HG03342 (cell line): ENCODE measurements at regions not wholly inside any gene's neighbourhood (a gene's known extent, or its start where the extent isn't known, plus 50 kb on each side); places are given as distances from the start of the nearest gene placed in this dataset.

ENCODE experiments used
- ATAC-seq: cut with Tn5 transposase; IDR thresholded peaks from one replicate; pipeline ENCODE4 v1.9.1; 2021; ENCODE audit warnings: mild to moderate bottlenecking, moderate library complexity; ENCODE audit not compliant: unreplicated experiment

DNA sequence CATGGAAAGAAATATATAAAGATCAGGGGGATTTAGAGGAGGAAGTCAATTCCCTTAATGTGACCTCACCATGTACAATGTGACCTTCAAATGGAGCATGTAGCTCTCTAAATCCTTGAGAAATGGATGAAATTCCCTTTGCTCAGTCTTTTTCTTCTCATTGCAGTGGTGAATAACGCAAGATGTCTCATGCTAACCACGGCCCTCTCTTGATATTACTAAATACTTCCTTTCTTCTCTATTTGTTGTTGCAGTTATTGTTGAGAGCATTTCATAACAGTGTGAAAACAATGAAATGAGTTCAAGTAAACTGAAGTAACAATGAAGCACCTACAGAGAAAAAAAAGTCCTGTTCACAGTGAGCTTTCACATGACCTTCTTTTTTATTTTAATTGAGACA lies 55.6 kb downstream of the ZNF281 start:
- ATAC-seq: no peak

DNA sequence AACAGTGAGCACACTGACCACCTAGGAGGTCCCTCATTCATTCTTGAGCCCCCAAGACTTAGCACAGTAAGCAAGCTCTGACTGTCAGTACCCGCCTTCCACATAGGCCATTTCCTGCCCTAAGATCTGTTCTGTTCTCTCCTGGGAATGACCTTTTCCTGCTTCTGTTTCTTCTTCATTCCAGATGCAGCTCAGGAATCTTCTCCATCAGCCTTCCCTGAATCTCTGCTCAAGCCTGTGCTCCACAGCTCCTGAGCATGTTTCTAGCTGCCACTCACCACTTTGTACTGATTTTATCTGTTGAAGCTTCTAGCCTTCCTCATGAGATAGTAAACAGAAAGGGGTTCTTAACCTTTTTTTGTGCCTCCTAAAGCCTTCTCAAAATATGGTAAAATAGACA lies 56.6 kb downstream of the ZNF281 start:
- ATAC-seq: no peak

- ATAC-seq: peak; percentile 70
Observed at GRCh38 chr1:200351826-200352549, 57.8 kb downstream of the ZNF281 start.

DNA sequence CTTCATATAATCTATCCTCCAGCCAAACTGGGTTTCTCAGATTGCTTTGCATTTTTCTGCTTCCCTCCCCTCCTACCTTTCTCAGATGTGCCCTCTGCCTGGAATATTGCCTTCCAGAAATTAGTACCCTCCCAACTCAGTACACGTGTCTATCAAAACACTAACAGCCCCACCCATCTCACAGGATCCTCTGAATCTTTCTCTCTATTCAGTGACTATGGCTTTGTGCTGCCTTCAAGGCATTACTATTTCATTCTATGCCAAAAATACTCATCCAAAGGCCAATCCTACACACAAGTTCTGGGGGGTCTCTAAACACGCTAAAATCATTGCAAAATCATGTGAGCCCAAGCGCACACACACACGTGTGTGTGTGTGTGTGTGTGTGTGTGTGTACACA lies 58.4 kb downstream of the ZNF281 start:
- ATAC-seq: no peak

DNA sequence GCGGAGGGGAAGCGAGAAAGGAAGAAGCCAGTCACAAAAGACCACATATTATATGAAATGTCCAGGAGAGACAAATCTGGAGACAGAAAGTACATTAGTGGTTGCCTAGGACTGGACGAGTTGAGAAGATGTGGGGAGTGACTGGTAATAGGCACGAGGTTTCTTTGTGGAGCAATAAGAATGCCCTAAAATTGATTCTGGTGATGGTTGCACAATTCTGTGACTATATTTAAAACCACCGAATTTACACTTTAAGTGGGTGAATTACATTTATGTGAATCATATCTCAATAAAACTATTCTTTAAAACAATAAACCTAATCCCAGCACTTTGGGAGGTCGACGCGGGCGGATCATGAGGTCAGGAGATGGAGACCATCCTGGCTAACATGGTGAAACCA lies 63.1 kb downstream of the ZNF281 start:
- no peak for ATAC-seq

DNA sequence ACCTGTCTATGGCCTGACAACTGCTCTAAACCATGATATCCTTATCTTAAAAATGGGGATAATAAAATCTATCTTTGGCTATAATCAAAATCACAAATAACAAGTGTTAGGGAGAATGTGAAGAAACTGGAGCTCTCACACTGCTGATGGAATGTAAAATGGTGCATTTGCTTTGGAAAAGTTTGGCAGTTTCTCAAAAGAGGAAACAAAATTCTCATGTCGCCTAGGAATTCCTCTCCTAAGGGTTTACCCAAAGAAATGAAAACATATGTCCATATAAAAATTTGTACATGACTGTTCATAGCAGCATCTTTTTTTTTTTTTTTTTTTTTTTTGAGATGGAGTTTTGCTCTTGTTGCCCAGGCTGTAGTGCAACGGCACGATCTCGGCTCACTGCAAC lies 64.3 kb downstream of the ZNF281 start:
- ATAC-seq: no peak

- no peak for ATAC-seq
Observed at GRCh38 chr1:200343874-200344273, 66.0 kb downstream of the ZNF281 start.

- ATAC-seq: no peak
Observed at GRCh38 chr1:200342511-200343311, 67.1 kb downstream of the ZNF281 start.

- ATAC-seq: no peak
Observed at GRCh38 chr1:200338451-200338850, 71.4 kb downstream of the ZNF281 start.

DNA sequence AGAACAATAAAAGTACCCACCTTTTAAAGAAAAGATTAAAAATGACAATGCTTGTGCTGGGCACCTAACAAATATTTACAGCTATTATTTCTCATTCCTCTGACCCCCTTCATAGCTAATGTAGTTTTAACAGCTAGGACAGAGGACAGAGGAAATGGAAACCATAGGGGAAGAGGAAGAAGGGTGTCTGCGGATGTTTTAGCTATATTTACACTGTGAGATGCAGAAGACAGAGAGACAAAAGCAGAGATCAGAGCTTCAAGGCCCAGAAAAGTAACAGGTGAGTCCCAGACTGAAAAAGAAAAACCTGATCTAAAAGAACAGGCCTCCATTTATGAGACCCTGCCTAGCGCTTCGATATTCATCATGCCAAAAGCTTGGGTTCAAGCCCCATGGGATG lies 72.0 kb downstream of the ZNF281 start:
- no peak for ATAC-seq

- ATAC-seq: no peak
Observed at GRCh38 chr1:200337410-200337809, 72.4 kb downstream of the ZNF281 start.

DNA sequence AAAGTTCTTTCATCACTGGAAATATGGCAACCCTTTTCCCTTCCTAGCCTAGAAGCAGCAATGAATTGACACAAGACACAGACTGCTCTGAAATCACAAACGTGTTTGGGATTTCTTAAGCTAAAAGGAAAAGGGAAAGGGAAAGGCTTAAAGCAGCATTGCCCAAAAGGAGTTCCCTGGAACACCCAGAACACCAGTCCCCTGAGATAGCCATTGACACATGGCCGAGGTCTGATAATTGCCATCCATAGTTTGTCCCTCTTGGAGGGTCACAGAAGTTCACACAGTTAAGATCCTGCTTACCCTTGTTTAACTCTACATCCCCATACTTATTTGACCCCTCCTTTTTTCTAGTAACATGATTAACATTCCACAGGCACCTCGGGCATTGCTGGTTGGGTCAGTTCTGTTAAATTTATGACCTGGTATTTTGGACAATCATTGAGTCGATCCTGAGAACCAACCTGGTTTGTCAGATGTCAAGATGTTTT lies 72.9 kb downstream of the ZNF281 start:
- no peak for ATAC-seq

DNA sequence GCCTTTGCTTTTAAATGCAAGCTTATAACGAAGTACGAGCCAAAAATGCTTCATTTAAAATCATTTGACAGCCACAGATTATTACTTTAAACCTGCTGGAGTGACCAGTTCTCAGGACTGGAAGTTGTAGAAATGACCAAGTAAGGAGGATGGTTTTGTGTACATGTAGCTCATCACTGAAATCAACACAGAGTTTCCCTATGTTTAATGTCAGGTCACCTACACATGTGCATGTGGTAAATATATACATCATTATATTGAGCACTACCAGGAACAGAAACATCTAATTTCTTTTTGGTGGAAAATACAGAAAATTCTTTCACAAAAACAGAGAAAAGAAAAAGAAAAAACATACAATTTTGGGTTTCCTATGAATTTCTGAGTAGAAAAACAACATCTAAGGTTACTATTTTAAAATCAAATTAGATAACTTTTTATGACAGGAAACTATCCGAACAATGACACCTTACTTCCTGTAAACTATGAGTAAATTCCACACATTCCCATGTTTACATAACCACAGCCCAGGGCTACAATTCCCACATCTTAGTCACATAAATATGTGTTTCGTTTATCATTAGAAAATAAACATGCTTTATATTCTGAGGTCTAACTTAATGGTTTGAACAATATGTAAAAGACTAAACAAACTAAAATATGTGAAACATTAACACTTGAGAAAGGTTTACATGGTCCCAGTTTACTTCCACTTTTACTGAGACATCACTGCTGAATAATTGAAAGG lies 73.6 kb downstream of the ZNF281 start:
- ATAC-seq: no peak

DNA sequence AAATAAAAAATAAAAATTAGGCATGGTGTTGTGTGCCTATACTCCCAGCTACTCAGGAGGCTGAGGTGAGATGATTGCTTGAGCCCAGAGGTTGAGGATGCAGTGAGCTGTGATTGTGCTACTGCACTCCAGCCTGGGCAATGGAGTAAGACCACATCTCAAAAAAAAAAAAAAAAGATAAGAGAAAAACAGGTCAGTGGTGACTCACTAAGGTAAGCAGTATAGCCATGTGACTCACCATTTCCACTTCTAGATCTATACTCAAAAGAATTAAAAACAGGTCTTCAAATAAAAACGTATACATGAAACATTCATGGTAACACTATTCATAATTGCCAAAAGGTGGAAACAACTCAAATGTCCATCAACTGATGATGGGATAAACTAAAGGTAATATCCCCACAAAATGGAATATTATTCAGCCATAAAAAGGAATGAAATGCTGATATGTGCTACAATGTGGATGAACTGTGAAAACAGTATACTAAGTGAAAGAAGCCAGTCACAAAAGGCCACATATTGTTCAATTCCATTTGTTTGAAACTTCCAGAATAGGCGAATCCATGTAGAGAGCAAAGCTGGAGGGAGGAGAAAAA lies 75.1 kb downstream of the ZNF281 start:
- ATAC-seq: no peak

GRCh38 chr1:200333329-200333728 lies 76.5 kb downstream of the ZNF281 start:
- no peak for ATAC-seq

- no peak for ATAC-seq
Observed at GRCh38 chr1:200332716-200333115, 77.1 kb downstream of the ZNF281 start.

GRCh38 chr1:200330741-200331428 lies 79.0 kb downstream of the ZNF281 start:
- ATAC-seq: no peak

- no peak for ATAC-seq
Observed at GRCh38 chr1:200329208-200329882, 80.5 kb downstream of the ZNF281 start.

GRCh38 chr1:200328379-200328778 lies 81.5 kb downstream of the ZNF281 start:
- no peak for ATAC-seq

DNA sequence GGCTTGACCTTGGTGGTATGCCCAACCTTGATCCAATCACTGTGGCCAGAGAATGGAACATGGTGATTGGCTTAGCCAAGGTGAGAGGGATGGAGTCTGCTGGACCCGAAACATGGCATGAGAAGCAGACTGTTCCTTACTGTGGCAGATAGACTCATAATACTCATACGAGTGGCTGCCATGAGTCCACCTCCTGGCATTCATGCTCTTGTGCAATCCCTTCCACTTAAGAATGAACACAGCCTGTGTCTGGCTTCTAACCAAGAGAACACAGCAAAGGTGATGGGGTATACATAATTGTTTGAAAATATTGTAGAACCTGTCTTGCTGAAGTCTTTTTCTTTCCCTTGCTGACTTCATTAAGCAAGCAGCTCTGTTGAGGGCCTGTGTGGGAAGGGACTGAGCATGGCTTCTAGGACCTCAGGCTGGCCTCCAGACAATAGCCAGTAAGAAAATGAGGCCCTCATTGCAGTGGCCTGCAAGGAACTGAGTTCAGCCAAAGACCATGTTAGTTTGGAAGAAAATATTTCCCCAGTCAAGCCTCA lies 85.9 kb downstream of the ZNF281 start:
- no peak for ATAC-seq
